Left colon (tissue), 2 donors: ENCODE measurements at regions not wholly inside any gene's neighbourhood (a gene's known extent, or its start where the extent isn't known, plus 50 kb on each side); places are given as distances from the start of the nearest gene placed in this dataset.

Source experiments
- ATAC-seq: fragments of 200-7000 bp; cut with Tn5 transposase; one replicate; pipeline ENCODE4 v1.9.1; 2020; ENCODE audit warnings: mild to moderate bottlenecking, moderate library complexity
- DNase-seq, 2 donors: peaks; one replicate each; pipeline ENCODE4 v3.0.0-alpha.2; 2020
- intact Hi-C, 2 donors: fragments of 100-400 bp; cut with DNase I in 1 of 2; cut with micrococcal nuclease in 1 of 2; formaldehyde crosslinking; loops; one replicate each; pipeline versions ENCODE4 v1.11.2 to v1.14.0; 2022; cut with DNase I, micrococcal nuclease
- donor health status: DM: no; HTN: no; CAD: no.
- donor health status: DM: yes; HTN: yes; CAD: no.

GRCh38 chr4:110823251-110823650 lies 200.4 kb upstream of the PITX2 start:
- intact Hi-C loops: no loop called here
- no peak for DNase-seq

GRCh38 chr4:110824344-110824743 lies 201.5 kb upstream of the PITX2 start:
- no peak for DNase-seq
- no peak for ATAC-seq
- intact Hi-C loops: no loop called here

More at GRCh38 chr4:110823251-110823650, 200.4 kb upstream of the PITX2 start:
- ATAC-seq: no peak

DNA sequence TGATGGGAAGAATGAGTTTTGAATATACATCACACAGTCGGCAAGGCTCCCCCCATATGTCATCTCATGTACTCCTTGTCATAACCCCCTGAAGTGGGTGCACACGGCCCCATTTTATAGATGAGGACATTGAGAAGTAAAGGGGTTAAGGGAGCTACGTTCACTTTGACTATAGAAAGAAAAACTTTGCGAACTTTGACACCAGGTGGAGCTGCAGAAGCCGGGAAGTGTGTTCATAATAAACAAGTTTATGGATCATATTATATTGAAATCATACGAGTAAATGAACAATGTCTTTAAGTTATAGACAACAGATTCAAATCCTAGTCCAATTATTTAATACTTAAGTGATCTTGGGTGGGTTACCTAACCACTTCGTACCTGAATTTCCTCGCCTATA lies 203.8 kb upstream of the PITX2 start:
- peak; percentile 63 for ATAC-seq
- peak in 1 of 2 donors; percentile 32 for DNase-seq
- intact Hi-C loops: no loop called here

- intact Hi-C loops: no loop called here
- ATAC-seq: peak; percentile 97
- DNase-seq: no peak
Observed at GRCh38 chr4:110830461-110830860, 207.6 kb upstream of the PITX2 start.

- no peak for DNase-seq
- intact Hi-C loops: no loop called here
- no peak for ATAC-seq
Observed at GRCh38 chr4:110837896-110838450, 215.1 kb upstream of the PITX2 start.

- DNase-seq: no peak
- peak; percentile 60 for ATAC-seq
- intact Hi-C loops: no loop called here
Observed at GRCh38 chr4:110840221-110840654, 217.4 kb upstream of the PITX2 start.

GRCh38 chr4:110848787-110849186 lies 225.9 kb upstream of the PITX2 start:
- DNase-seq (no peak), ATAC-seq (no peak)
- intact Hi-C loops: no loop called here

GRCh38 chr4:110849461-110849860 lies 226.6 kb upstream of the PITX2 start:
- no peak for DNase-seq
- intact Hi-C loops: no loop called here
- no peak for ATAC-seq

DNA sequence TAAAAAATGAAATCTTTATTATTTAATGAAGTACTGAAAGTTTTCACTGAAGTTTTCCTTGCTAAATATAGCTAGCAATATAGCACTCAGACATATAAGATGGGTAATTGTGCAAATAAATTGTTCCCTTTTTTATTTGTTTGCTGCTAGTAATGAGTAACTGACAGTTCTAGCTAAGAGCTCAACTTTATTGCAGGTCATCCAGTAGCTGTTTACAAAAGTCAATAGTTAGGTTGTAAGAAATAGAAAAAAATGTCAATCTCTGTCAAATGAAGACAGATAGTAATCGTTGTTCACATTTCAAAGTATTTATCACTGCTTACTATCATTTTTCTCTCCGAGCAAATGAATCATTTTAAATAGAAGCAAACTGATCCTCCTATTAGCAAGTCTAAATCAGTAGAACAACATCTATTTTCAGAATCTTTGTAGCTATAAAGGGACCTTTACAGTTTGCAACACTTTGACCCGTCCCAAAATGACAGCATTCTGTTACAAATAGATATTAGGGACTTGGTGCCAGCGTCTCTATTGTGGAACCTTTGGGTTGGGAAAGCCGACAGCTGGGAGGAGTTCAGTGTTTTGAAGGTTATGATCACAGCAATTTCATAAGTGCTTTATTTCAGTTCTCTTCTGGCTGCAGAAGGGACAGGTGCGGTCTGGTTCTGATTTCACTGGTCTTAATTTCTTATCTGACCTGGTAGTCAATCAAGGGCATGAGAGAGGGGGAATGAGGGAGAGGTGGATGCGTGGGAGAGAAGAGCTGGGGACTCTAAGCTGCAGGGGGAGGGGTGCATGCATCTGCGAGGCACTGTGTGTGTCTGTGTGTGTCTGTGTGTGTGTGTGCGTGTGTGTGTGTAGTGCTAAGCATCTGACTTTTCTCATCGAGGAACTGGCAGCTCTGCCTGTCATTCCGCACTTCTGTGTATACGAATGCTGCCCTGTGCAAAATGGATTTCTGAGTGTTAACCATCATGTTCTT lies 227.9 kb upstream of the PITX2 start:
- intact Hi-C loops: no loop called here
- ATAC-seq (peak; percentile 67), DNase-seq (peak; percentile 64 to 72)

GRCh38 chr4:110851989-110852388 lies 229.1 kb upstream of the PITX2 start:
- ATAC-seq (peak; percentile 60), DNase-seq (no peak)
- intact Hi-C loops: no loop called here

GRCh38 chr4:110852793-110853192 lies 229.9 kb upstream of the PITX2 start:
- intact Hi-C loops: no loop called here

GRCh38 chr4:110853242-110853641 lies 230.4 kb upstream of the PITX2 start:
- DNase-seq (no peak), ATAC-seq (no peak)
- intact Hi-C loops: no loop called here

More at GRCh38 chr4:110852793-110853192, 229.9 kb upstream of the PITX2 start:
- DNase-seq (no peak), ATAC-seq (no peak)

GRCh38 chr4:110854021-110854678 lies 231.3 kb upstream of the PITX2 start:
- ATAC-seq (peak; percentile 76), DNase-seq (peak; percentile 39 to 68)
- intact Hi-C loops: no loop called here

GRCh38 chr4:110860125-110860524 lies 237.2 kb upstream of the PITX2 start:
- DNase-seq: no peak
- intact Hi-C loops: no loop called here
- ATAC-seq: peak; percentile 98

DNA sequence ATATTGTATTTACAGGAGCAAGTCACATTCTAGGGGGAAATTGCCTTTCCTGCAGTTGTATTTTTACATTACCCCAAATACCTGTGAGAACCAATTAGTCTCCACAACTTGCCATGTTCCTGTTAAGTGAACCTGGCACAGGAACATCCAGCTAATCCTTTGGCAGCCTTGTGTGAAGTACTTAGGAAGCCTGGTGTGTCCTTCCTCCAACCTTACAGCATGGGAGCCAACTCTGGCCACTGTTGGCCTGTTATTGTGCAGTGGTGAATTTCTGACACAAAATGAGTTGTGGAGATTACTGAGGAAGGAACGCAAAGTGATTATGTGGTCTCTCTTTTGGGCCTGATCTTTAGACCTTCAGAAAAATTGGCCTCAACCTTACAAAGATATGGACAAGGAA lies 238.0 kb upstream of the PITX2 start:
- DNase-seq: no peak
- no peak for ATAC-seq
- intact Hi-C loops: no loop called here

- intact Hi-C loops: no loop called here
- ATAC-seq (peak; percentile 87), DNase-seq (no peak)
Observed at GRCh38 chr4:110865611-110866259, 242.9 kb upstream of the PITX2 start.

DNA sequence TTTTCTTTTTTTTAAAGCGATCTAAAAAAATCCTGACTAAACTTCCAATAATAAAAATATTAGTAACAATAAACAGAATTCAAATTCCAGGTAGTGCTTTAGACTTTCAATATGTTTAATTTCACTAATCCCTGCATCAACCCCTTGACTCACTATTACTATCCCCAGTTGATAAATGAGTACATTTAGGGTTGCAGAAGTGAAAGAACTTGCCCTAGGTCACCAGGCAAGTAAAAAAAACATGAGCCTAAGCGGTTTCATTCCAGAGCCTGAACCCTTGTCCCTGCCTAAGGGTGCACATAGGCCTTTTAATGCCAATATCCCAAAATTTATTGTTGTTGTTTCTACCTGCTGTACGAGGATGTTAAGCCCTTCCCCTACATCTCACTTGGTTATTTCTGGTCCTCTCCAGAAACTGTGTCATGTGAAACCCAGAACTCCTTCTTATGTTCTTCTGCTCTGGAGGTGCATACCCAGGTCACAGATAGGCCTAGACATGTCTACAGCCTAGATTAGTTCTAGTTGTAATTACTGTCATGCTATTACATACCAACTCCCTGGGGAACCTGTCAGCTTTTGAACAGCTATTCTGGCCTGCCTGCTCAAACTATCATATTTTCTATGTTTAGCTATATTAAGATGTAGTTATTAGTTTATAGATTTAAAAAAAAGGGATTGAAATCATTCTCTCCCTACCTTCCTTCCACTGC lies 244.5 kb upstream of the PITX2 start:
- DNase-seq: no peak
- no peak for ATAC-seq

GRCh38 chr4:110867981-110868720 lies 245.3 kb upstream of the PITX2 start:
- DNase-seq (no peak), ATAC-seq (no peak)
- intact Hi-C loops: no loop called here

More for the DNA sequence above, 244.5 kb upstream of the PITX2 start:
- intact Hi-C loops: no loop called here
